ENCODE measurements at regions not wholly inside any gene's neighbourhood (a gene's known extent, or its start where the extent isn't known, plus 50 kb on each side); places are given as distances from the start of the nearest gene placed in this dataset.

DNA sequence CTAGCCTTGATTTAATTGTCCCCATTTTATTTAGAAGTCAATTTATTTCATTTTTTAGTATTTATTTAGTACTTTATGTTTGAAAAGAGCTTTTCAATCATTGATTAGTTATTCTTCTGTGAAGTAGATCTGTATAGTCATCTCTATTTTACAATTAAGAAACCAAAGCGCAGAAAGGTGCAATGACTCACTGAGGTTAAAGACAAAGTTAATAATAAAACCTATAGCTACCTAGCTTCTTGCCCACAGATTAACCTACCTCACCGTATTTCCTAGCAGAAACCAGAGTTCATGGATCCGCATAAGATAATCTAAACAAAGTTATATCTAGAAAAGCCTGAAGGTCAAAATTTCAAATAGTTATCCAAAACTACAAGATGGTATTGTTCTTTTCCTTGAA is 176.4 kb downstream of the GRIN2B start:
- H3K9me3 Mint-ChIP-seq, result no peaks in the 10 kb centered on the region
- no peak for DNase-seq
- no peak overlapping the region for H3K27ac Mint-ChIP-seq
- H3K4me3 Mint-ChIP-seq, result no peak overlapping the region
- no peaks in the 10 kb centered on the region for H3K36me3 Mint-ChIP-seq
- no peaks in the 10 kb centered on the region for H3K27me3 Mint-ChIP-seq
- no peaks in the 10 kb centered on the region for H3K4me1 Mint-ChIP-seq

DNA sequence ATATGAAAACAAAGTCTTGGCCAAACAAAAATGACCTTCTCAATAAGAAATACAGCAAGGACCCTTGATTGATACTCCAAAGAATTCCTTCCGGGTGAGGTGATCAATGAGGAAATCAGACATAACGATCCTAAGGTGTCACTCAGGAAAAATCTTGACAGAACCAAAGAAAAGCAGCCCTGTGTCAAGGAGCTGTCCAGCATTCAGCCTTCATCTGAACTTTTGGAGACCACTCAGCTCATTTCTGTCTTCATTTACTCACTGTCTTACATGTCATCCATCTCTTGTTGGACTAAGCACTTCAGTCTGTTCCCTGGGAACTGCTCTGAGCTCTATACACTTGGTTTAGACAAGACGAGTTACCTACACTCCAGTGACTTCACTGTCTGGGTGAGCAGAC is 179.9 kb downstream of the GRIN2B start:
- Mint-ChIP-seq H3K27me3 (peaks cover 7% of the 10 kb centered on the region), H3K4me3 (no peak overlapping the region), H3K9me3 (no peaks in the 10 kb centered on the region), H3K36me3 (no peaks in the 10 kb centered on the region), H3K4me1 (no peaks in the 10 kb centered on the region), H3K27ac (no peak overlapping the region)
- no peak for DNase-seq

DNA sequence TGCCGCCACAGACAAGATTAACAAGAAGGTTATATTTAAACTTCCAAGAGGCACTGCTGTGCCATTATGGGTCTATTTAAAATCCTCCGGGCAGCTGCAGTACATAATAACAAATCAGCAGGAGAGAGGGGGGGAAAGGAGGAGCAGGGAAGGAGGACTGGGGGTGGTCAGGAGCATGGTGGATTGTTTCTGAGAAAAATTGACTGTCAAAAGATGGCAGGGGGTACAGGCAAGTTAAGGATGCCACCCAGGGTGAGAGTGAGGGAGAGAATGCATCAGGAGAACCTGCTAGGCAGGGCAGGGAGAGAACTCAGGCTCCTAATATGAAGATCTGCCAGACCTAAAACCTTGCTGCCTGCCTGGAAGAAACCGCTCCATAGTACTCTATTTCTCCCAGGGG is 181.8 kb downstream of the GRIN2B start:
- Mint-ChIP-seq H3K27me3 (peaks cover 10% of the 10 kb centered on the region), H3K27ac (no peak overlapping the region), H3K4me3 (no peak overlapping the region), H3K36me3 (no peaks in the 10 kb centered on the region), H3K9me3 (no peaks in the 10 kb centered on the region), H3K4me1 (no peaks in the 10 kb centered on the region)
- DNase-seq, result no peak

DNA sequence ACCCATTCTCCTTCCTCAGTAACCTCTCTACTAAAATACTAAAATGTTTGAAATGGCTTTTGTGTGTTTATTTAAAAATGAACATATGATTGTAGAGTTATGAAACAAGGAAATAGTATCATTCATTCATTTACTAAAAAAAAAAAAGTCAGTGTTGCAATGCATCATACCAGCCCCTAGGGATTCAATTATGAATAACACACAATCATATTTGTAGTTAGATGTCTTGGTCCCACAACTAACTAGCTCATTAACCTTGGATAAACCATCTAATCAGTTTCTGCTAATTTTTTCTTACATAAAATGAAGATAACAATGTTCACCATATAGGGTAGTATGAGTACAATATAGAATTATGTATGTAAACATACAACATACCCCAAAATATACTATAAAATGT is 183.2 kb downstream of the GRIN2B start:
- no peaks in the 10 kb centered on the region for H3K36me3 Mint-ChIP-seq
- no peak overlapping the region for H3K27ac Mint-ChIP-seq
- H3K27me3 Mint-ChIP-seq, result peaks cover 13% of the 10 kb centered on the region
- H3K4me3 Mint-ChIP-seq, result no peak overlapping the region
- H3K9me3 Mint-ChIP-seq, result no peaks in the 10 kb centered on the region
- no peaks in the 10 kb centered on the region for H3K4me1 Mint-ChIP-seq
- DNase-seq, result no peak

DNA sequence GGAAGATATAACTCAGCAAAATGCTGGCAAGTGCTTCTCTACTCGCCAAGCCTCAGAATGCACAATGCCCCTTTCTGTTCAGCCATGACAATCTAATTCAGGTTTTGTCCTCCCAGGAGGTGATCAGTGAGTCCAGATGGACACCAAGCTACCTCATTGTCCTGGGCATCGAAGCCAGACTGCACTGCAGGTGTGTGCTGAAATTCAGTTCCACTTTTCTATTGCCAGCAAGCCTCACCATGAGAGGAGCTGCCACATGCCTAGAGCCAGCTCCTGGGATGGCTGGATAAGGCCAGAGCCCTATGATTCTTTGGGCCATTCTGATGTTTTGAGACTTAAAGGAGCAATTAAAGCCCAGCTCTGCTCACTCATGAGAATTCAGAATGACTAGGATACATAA is 186.7 kb downstream of the GRIN2B start:
- no peak for DNase-seq
- no peak overlapping the region for H3K4me3 Mint-ChIP-seq
- H3K27me3 Mint-ChIP-seq, result peaks cover 17% of the 10 kb centered on the region
- no peak overlapping the region for H3K27ac Mint-ChIP-seq
- no peaks in the 10 kb centered on the region for H3K36me3 Mint-ChIP-seq
- H3K4me1 Mint-ChIP-seq, result no peaks in the 10 kb centered on the region
- no peaks in the 10 kb centered on the region for H3K9me3 Mint-ChIP-seq

DNA sequence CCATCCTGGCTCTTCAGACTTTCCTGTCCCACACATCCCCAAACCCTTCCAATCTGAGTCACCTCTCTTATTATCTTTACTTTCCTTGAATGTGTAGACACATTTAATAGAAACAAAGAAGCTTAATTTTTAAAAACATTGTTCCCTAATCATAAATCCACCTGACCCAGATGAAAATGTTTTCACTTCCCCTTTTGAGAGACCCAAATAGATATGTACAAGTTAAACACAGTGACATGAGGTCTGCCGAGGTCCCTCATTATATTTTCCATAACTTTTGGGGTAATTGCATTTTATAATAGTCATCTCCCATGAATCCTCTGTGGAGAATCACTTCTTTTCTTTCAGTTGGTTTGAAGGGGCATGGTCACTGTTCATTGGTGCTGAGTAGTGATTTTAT is 191.1 kb downstream of the GRIN2B start:
- no peaks in the 10 kb centered on the region for H3K4me1 Mint-ChIP-seq
- H3K27me3 Mint-ChIP-seq, result peaks cover 13% of the 10 kb centered on the region
- H3K4me3 Mint-ChIP-seq, result no peak overlapping the region
- no peaks in the 10 kb centered on the region for H3K36me3 Mint-ChIP-seq
- H3K9me3 Mint-ChIP-seq, result no peaks in the 10 kb centered on the region
- no peak overlapping the region for H3K27ac Mint-ChIP-seq
- DNase-seq, result no peak

DNA sequence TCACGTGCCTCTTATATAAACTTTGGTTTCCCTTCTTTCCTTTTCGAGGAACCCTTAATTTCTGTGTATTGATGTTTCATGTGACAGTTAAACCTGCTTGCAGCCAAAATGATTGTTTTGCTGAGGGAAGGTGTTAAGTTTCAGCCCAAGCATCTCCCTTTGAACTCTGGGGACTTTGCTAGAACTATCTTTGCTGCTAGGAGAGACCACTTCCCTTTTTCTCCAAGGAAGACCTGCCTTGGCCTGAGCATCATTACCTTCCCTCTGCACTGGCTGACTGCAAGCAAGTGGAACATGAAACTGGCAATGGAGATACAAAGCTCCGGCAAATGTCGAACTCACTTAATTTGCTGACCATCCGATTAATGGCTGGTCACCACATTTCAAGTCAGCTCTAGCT is 192.8 kb downstream of the GRIN2B start:
- Mint-ChIP-seq H3K9me3 (no peaks in the 10 kb centered on the region), H3K27me3 (peaks cover 10% of the 10 kb centered on the region), H3K36me3 (no peaks in the 10 kb centered on the region), H3K27ac (no peak overlapping the region), H3K4me3 (no peak overlapping the region), H3K4me1 (no peaks in the 10 kb centered on the region)
- DNase-seq, result no peak

DNA sequence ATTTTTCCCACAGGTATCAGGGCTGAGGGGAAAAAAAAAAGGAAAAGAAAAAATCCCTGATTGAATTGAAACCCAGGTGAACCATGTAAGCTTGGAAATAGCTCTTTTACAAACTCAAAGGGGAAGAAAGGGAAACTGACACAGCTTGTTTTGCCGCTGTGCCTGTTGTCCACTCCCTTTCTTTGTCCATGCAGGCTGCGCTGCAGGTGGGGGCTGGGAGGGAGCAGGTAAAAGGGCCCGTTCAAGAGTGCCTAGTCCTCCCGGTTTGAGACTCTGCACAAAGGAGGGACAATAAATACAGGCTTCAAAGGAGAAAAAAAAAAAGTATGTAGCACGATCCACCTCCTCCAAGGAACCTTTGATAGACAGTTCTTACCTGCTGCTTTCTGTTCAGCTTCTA is 194.8 kb downstream of the GRIN2B start:
- Mint-ChIP-seq H3K9me3 (no peaks in the 10 kb centered on the region), H3K4me3 (no peak overlapping the region), H3K27ac (no peak overlapping the region), H3K27me3 (peaks cover 16% of the 10 kb centered on the region), H3K36me3 (no peaks in the 10 kb centered on the region), H3K4me1 (no peaks in the 10 kb centered on the region)
- no peak for DNase-seq

DNA sequence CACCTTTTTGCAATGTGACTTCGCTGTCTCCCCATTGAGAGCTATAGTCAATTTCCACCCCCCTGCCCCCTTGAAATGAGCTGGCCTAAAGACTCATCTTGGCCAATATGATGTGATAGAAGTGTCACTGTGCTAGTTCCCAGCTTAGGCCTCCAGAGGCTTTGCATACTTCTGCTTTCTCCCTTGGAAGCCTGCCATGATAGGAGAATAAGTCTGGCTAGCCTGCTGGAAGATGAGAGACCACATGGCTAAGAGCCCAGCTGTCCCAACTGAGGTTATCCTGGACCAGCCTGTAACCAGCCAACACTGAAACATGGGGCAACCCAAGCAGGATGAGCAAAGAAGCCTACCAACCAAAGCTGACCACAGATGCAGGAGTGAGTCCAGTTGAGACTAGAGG is 196.9 kb downstream of the GRIN2B start:
- Mint-ChIP-seq H3K27ac (no peak overlapping the region), H3K9me3 (no peaks in the 10 kb centered on the region), H3K4me1 (no peaks in the 10 kb centered on the region), H3K4me3 (no peak overlapping the region), H3K36me3 (no peaks in the 10 kb centered on the region), H3K27me3 (peaks cover 12% of the 10 kb centered on the region)
- DNase-seq, result no peak

DNA sequence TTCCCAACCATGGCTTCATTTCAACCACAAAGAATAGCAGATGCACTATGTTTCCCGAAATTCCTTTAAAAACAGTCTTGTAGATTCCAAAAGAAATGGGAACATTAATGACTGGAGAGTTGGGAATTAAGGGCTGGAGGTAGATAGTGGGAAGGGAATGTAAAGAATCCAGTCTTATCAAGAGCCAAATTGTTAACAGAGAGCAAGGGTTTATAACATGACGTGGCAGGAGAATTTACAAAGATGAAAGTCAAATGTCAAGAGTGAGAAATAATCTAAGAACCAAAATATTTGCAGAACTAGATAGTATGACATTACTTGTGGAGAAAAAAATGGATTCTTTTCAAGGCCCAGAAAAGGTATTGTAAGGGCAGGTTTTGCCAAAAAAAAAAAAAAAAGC is 200.9 kb downstream of the GRIN2B start:
- no peak overlapping the region for H3K4me3 Mint-ChIP-seq
- no peaks in the 10 kb centered on the region for H3K4me1 Mint-ChIP-seq
- H3K27me3 Mint-ChIP-seq, result peaks cover 6% of the 10 kb centered on the region
- no peak overlapping the region for H3K27ac Mint-ChIP-seq
- H3K9me3 Mint-ChIP-seq, result no peaks in the 10 kb centered on the region
- no peaks in the 10 kb centered on the region for H3K36me3 Mint-ChIP-seq
- DNase-seq, result no peak

DNA sequence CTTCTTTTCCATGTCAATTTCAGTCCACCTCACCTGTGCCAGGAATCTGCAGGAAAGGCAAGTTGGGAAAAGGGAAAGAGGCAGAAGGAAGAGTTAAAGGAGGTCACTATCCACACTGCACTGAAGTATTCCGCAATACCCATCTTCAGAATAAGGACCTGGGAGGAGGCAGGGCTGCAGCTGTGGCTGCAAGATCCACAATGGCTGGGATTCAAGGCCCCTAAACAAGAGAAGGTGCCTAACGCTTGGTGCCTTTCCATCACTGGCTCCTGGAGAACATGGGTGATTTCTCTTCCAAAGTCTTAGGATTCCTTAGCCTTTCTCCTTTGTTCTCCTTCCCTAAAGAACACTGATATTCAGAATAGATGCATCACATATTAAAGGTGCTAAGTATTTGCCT is 204.0 kb downstream of the GRIN2B start:
- Mint-ChIP-seq H3K27ac (no peak overlapping the region), H3K27me3 (peaks cover 2% of the 10 kb centered on the region), H3K36me3 (no peaks in the 10 kb centered on the region), H3K4me1 (no peaks in the 10 kb centered on the region), H3K9me3 (no peaks in the 10 kb centered on the region), H3K4me3 (no peak overlapping the region)
- DNase-seq, result no peak

DNA sequence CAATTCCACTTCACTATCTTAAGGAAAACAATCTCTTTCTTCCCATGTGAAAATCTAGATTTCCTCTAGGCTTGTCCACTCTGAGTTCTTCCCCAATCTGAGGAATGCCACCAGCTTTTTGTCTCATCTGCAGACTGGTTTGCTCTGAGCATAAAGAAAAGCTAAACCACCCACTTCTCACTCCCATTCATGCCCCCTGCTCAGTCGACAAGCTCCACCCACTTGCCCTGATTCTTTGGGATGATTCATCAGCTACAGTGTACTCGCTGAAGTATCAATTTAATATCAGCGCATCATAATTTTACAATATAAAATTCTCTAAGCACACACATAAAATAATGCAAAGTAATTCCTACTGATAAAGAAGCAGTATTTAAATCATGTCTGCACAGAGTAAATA is 209.1 kb downstream of the GRIN2B start:
- Mint-ChIP-seq H3K4me3 (no peak overlapping the region), H3K36me3 (no peaks in the 10 kb centered on the region), H3K9me3 (no peaks in the 10 kb centered on the region), H3K27me3 (no peaks in the 10 kb centered on the region), H3K27ac (no peak overlapping the region), H3K4me1 (no peaks in the 10 kb centered on the region)
- DNase-seq, result no peak

DNA sequence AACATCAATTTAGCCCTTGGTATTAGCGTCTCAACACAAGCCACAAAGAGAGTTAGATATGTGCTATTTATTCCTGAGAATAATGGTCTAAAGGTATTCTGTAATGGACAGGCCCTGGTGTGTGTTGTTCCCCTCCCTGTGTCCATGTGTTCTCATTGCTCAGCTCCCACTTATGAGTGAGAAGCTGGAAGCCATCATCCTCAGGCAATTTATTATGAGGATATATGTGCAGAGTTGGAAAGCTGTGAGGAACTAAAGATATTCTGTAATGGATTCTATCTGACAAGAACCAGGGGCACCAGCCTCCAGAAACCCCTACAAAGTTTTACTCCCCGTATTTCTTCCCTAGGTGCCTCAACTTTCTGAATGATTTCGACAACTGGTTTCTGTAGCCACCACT is 210.8 kb downstream of the GRIN2B start:
- no peaks in the 10 kb centered on the region for H3K27me3 Mint-ChIP-seq
- no peak overlapping the region for H3K4me3 Mint-ChIP-seq
- no peaks in the 10 kb centered on the region for H3K9me3 Mint-ChIP-seq
- no peaks in the 10 kb centered on the region for H3K36me3 Mint-ChIP-seq
- no peak overlapping the region for H3K27ac Mint-ChIP-seq
- no peaks in the 10 kb centered on the region for H3K4me1 Mint-ChIP-seq
- DNase-seq, result no peak

DNA sequence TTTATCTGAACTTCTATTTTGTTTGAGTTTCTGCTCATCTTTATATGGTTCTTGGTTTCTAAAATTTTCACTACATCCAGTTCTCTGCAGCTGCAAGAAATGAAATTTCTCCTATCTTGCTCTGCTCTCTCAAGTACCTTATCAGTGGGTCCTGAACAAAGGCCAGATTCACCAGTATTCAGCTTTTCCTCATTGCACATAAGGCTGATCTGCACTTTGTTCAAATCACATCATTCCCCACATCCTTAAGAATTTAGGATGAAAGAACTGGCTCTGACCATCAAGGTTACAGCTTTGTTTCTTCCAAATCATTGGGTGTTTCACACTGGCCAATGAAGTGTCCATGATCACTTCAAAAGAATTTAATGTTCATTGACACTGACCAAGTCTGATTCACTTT is 211.4 kb downstream of the GRIN2B start:
- no peaks in the 10 kb centered on the region for H3K36me3 Mint-ChIP-seq
- H3K27ac Mint-ChIP-seq, result no peak overlapping the region
- no peaks in the 10 kb centered on the region for H3K27me3 Mint-ChIP-seq
- H3K9me3 Mint-ChIP-seq, result no peaks in the 10 kb centered on the region
- no peak for DNase-seq
- H3K4me1 Mint-ChIP-seq, result no peaks in the 10 kb centered on the region
- H3K4me3 Mint-ChIP-seq, result no peak overlapping the region

DNA sequence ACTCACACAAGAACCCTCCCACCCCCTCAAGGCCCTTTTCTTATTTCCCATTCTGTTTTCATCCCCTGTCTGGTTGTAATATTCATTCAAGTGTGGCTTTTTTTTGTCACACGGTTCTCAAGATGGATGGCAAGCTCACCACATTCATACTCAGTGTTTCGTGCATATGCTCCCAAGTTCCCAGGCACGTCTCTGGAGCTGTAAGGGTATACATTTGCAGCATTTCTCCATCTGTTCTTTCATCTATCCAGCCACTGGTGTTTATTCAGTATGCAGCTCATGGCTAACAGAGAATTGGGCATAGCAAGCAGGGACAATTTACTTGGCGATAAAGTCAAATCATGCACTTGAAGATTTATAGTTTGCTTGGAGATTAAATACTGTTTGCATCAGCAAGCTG is 212.1 kb downstream of the GRIN2B start:
- H3K27ac Mint-ChIP-seq, result no peak overlapping the region
- H3K36me3 Mint-ChIP-seq, result no peaks in the 10 kb centered on the region
- H3K9me3 Mint-ChIP-seq, result no peaks in the 10 kb centered on the region
- no peak overlapping the region for H3K4me3 Mint-ChIP-seq
- DNase-seq, result no peak
- no peaks in the 10 kb centered on the region for H3K27me3 Mint-ChIP-seq
- no peaks in the 10 kb centered on the region for H3K4me1 Mint-ChIP-seq

DNA sequence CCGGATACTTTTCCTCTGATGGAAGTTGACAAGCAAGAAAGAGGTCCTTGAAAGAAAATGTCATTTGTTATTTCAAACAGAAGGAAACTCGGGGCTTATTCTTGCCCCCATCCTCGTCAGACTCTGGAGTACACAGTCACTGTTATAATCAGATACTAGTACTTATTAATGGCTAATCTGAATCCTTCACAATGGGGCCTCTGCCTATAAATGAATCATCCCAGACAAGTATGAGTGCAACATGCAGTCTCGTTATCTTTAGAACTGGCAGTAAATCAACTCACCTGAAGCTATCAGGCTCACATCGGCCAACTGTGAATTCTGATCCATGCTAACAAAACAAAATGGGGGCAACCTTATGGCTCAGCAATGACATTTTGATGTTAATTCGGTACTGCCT is 216.7 kb downstream of the GRIN2B start:
- H3K27me3 Mint-ChIP-seq, result peaks cover 3% of the 10 kb centered on the region
- no peak for DNase-seq
- H3K4me3 Mint-ChIP-seq, result no peak overlapping the region

DNA sequence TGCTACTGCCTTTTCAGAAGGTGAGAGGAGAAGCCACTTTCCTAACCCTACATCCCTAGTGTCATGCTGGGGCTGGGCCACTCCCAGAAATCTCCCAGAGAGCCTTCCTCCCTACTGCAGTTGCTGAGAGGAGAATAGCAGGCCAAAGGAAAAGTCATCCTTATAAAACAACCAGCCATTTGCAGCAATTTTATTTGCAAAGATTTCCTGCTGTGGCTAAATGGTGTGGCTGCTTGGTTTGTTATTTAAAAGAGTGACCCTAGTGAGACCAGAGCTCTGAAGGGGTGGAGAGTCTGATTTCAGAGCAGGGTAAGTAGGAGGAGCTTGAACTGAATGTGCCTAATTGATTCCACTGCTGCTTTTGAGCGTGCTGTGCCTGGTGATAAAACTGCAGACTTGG is 232.0 kb downstream of the GRIN2B start:
- Mint-ChIP-seq H3K27ac (no peak overlapping the region), H3K27me3 (peaks cover 27% of the 10 kb centered on the region), H3K9me3 (no peaks in the 10 kb centered on the region), H3K4me1 (no peaks in the 10 kb centered on the region), H3K36me3 (no peaks in the 10 kb centered on the region), H3K4me3 (no peak overlapping the region)
- DNase-seq, result no peak

More for the DNA sequence above, 216.7 kb downstream of the GRIN2B start:
- H3K4me1 Mint-ChIP-seq, result no peaks in the 10 kb centered on the region
- H3K9me3 Mint-ChIP-seq, result no peaks in the 10 kb centered on the region
- H3K27ac Mint-ChIP-seq, result no peak overlapping the region
- H3K36me3 Mint-ChIP-seq, result no peaks in the 10 kb centered on the region

Data from activated naive CD8-positive, alpha-beta T cell treated with anti-CD3 and anti-CD28 coated beads for 36 hours (primary cell).